H1 (cell line): ENCODE measurements at regions not wholly inside any gene's neighbourhood (a gene's known extent, or its start where the extent isn't known, plus 50 kb on each side); places are given as distances from the start of the nearest gene placed in this dataset.

Experiments used
- CTCF ChIA-PET: fragments of 300-600 bp; sonication (Branson Sonifier 250); formaldehyde crosslinking; loops from one replicate; lab custom pipeline; 2021; ENCODE audit not compliant: partially characterized antibody; lab: Charles Lee
- POLR2A ChIA-PET: fragments of 300-600 bp; sonication (Branson Sonifier 250); formaldehyde crosslinking; loops from one replicate; lab custom pipeline; 2021; ENCODE audit warnings: inconsistent platforms; ENCODE audit not compliant: partially characterized antibody; lab: Charles Lee
- DNase-seq, 2 experiments: peaks; one replicate each; pipeline versions ENCODE4 v3.0.0 to v3.0.0-alpha.2; 2010 to 2022; ENCODE audit warnings: low spot score in 2 of 2, low read depth in 1 of 2, mixed read lengths in 1 of 2
- FAIRE-seq: peaks from 2 replicates; lab custom pipeline; 2011; peaks lifted over from hg19 to GRCh38; lab: Jason Lieb, UNC
- H2AFZ ChIP-seq: 2 replicates; pipeline ENCODE4 v1.8.1; 2012; ENCODE audit warnings: low read length, inconsistent platforms
- H2AK5ac ChIP-seq: 2 replicates; pipeline ENCODE4 v1.6.1; 2013; ENCODE audit warnings: low read depth, low read length
- H2BK120ac ChIP-seq: replicated peaks from 2 replicates; pipeline ENCODE3; 2013; ENCODE audit warnings: low read depth, low read length, inconsistent platforms
- H2BK12ac ChIP-seq: 2 replicates; pipeline ENCODE4 v1.6.1; 2013; ENCODE audit warnings: low read depth, low read length
- H2BK15ac ChIP-seq: 2 replicates; pipeline ENCODE4 v1.6.1; 2013; ENCODE audit warnings: low read length
- H2BK20ac ChIP-seq: 2 replicates; pipeline ENCODE4 v1.6.1; 2013; ENCODE audit warnings: low read length
- H2BK5ac ChIP-seq: 2 replicates; pipeline ENCODE4 v1.6.1; 2013; ENCODE audit warnings: low read depth, low read length
- H3K14ac ChIP-seq: 2 replicates; pipeline ENCODE4 v1.6.1; 2013; ENCODE audit warnings: inconsistent platforms; ENCODE audit not compliant: insufficient read length
- H3K18ac ChIP-seq: 2 replicates; pipeline ENCODE4 v1.6.1; 2013; ENCODE audit warnings: low read length; ENCODE audit errors: extremely low read depth
- H3K23ac ChIP-seq: 2 replicates; pipeline ENCODE4 v1.6.1; 2013; ENCODE audit warnings: inconsistent platforms; ENCODE audit not compliant: insufficient read length
- H3K23me2 ChIP-seq: 2 replicates; pipeline ENCODE4 v1.6.1; 2013; ENCODE audit warnings: low read depth, low read length
- H3K27ac ChIP-seq: 2 replicates; pipeline ENCODE4 v1.6.1; 2011; ENCODE audit warnings: low read depth, low read length, inconsistent platforms
- H3K27me3 ChIP-seq, 4 experiments: replicated peaks in 1 of 4; 1 replicate in 1 of 4; 2 replicates in 3 of 4; pipeline versions ENCODE4 v1.6.1 to v1.8.1; 2011 to 2013; ENCODE audit warnings: low read length in 3 of 4, mild to moderate bottlenecking in 3 of 4, inconsistent platforms in 2 of 4, mixed read lengths in 2 of 4, moderate library complexity in 1 of 4; ENCODE audit not compliant: control insufficient read depth in 3 of 4, insufficient read depth in 3 of 4; ENCODE audit errors: extremely low read depth in 1 of 4
- H3K36me3 ChIP-seq, 4 experiments: 2 replicates each; pipeline versions ENCODE4 v1.6.1 to v1.8.1; 2011 to 2013; ENCODE audit warnings: mild to moderate bottlenecking in 4 of 4, low read length in 3 of 4, moderate library complexity in 2 of 4, control low read depth in 1 of 4, inconsistent platforms in 1 of 4; ENCODE audit not compliant: insufficient read depth in 4 of 4, control insufficient read depth in 2 of 4
- H3K4ac ChIP-seq: replicated peaks from 2 replicates; pipeline ENCODE3; 2013; ENCODE audit warnings: low read length, low read depth, mixed read lengths, inconsistent platforms; ENCODE audit not compliant: insufficient read length
- H3K4me1 ChIP-seq, 4 experiments: replicated peaks in 1 of 4; 1 replicate in 1 of 4; 2 replicates in 3 of 4; pipeline versions ENCODE4 v1.6.1 to v1.8.1; 2011 to 2013; ENCODE audit warnings: low read length in 3 of 4, inconsistent platforms in 2 of 4, mixed read lengths in 1 of 4; ENCODE audit not compliant: insufficient read depth in 4 of 4, control insufficient read depth in 3 of 4
- H3K4me2 ChIP-seq, 2 experiments: 2 replicates each; pipeline versions ENCODE4 v1.6.1 to v1.8.1; 2011 to 2013; ENCODE audit warnings: low read depth in 2 of 2, low read length in 2 of 2, control low read depth in 1 of 2, inconsistent platforms in 1 of 2, mild to moderate bottlenecking in 1 of 2; ENCODE audit not compliant: insufficient read depth in 1 of 2
- H3K4me3 ChIP-seq, 4 experiments: fragments of 200-600, 300-600 bp in 1 of 4; sonication (generic), shearing (Covaris generic), sonication (Bioruptor Twin) in 1 of 4; 2 replicates each; pipeline versions ENCODE4 v1.5.1 to v1.8.1; 2011 to 2016; ENCODE audit warnings: low read length in 4 of 4, low read depth in 3 of 4, control low read depth in 2 of 4, inconsistent platforms in 2 of 4, mild to moderate bottlenecking in 2 of 4, mixed read lengths in 1 of 4, moderate library complexity in 1 of 4; ENCODE audit not compliant: insufficient read depth in 2 of 4; ENCODE audit errors: extremely low read depth in 1 of 4
- H3K56ac ChIP-seq: replicated peaks from 2 replicates; pipeline ENCODE3; 2013; ENCODE audit warnings: low read depth, mild to moderate bottlenecking, mixed read lengths, low read length, inconsistent platforms; ENCODE audit not compliant: insufficient read length
- H3K79me1 ChIP-seq: 2 replicates; pipeline ENCODE4 v1.6.1; 2013; ENCODE audit warnings: low read depth, low read length, control low read depth
- H3K79me2 ChIP-seq, 2 experiments: 2 replicates each; pipeline versions ENCODE4 v1.6.1 to v1.8.1; 2012 to 2013; ENCODE audit warnings: low read length in 2 of 2, mild to moderate bottlenecking in 2 of 2, inconsistent platforms in 1 of 2; ENCODE audit not compliant: insufficient read depth in 2 of 2, control insufficient read depth in 1 of 2
- H3K9ac ChIP-seq, 4 experiments: replicated peaks in 1 of 4; 1 replicate in 1 of 4; 2 replicates in 3 of 4; pipeline versions ENCODE4 v1.6.1 to v1.8.1; 2011 to 2013; ENCODE audit warnings: low read depth in 3 of 4, low read length in 3 of 4, control low read depth in 2 of 4, mild to moderate bottlenecking in 2 of 4, moderate library complexity in 2 of 4, inconsistent platforms in 1 of 4; ENCODE audit errors: extremely low read depth in 1 of 4
- H3K9me3 ChIP-seq, 2 experiments: 2 replicates each; pipeline versions ENCODE4 v1.6.1 to v1.8.1; 2012 to 2013; ENCODE audit warnings: mild to moderate bottlenecking in 2 of 2, moderate library complexity in 2 of 2, control low read depth in 1 of 2, inconsistent platforms in 1 of 2, low read depth in 1 of 2, low read length in 1 of 2, mixed read lengths in 1 of 2; ENCODE audit not compliant: insufficient read depth in 2 of 2
- H4K20me1 ChIP-seq, 2 experiments: replicated peaks in 1 of 2; 2 replicates each; pipeline versions ENCODE3 to v1.8.1; 2011 to 2013; ENCODE audit warnings: inconsistent platforms in 2 of 2, low read length in 2 of 2, mild to moderate bottlenecking in 1 of 2; ENCODE audit not compliant: insufficient read depth in 2 of 2, control insufficient read depth in 1 of 2
- H4K5ac ChIP-seq: 2 replicates; pipeline ENCODE4 v1.6.1; 2013; ENCODE audit warnings: low read length, low read depth, mixed read lengths, inconsistent platforms; ENCODE audit not compliant: insufficient read length
- H4K8ac ChIP-seq: 2 replicates; pipeline ENCODE4 v1.8.0; 2013; ENCODE audit warnings: mild to moderate bottlenecking, moderate library complexity, low read length, inconsistent platforms; ENCODE audit not compliant: insufficient read depth; ENCODE audit errors: extremely low read depth
- H4K91ac ChIP-seq: replicated peaks from 2 replicates; pipeline ENCODE3; 2013; ENCODE audit warnings: low read length, mixed read lengths, inconsistent platforms; ENCODE audit not compliant: insufficient read length
- BACH1 ChIP-seq: IDR thresholded peaks from 2 replicates; pipeline ENCODE4 v1.6.1; 2012; ENCODE audit warnings: low read length, improper control_type of control experiment
- CEBPB ChIP-seq: IDR thresholded peaks from 2 replicates; pipeline ENCODE4 v1.6.1; 2012; ENCODE audit warnings: low read depth, low read length
- CHD1 ChIP-seq: IDR thresholded peaks from 2 replicates; pipeline ENCODE4 v1.6.1; 2012; ENCODE audit warnings: low read depth, low read length, improper control_type of control experiment
- CTBP2 ChIP-seq: IDR thresholded peaks from 2 replicates; pipeline ENCODE4 v1.7.0; 2011; ENCODE audit warnings: borderline replicate concordance, mild to moderate bottlenecking, moderate library complexity, mixed read lengths, low read length; ENCODE audit not compliant: insufficient read depth, insufficient read length
- EGR1 ChIP-seq: IDR thresholded peaks from 2 replicates; pipeline ENCODE4 v1.6.1; 2011; ENCODE audit warnings: low read depth, low read length, borderline replicate concordance
- HDAC6 ChIP-seq: IDR thresholded peaks from one replicate; pipeline ENCODE4 v1.7.1; 2012; ENCODE audit warnings: low read depth, mild to moderate bottlenecking, inconsistent platforms, low read length, moderate library complexity
- JUND ChIP-seq: IDR thresholded peaks from 2 replicates; pipeline ENCODE4 v1.6.1; 2011; ENCODE audit warnings: mild to moderate bottlenecking, improper control_type of control experiment, low read length
- KDM4A ChIP-seq: IDR thresholded peaks from one replicate; pipeline ENCODE4 v1.7.1; 2012; ENCODE audit warnings: low read depth, mild to moderate bottlenecking, moderate library complexity, low read length, inconsistent platforms; ENCODE audit not compliant: severe bottlenecking
- NANOG ChIP-seq: IDR thresholded peaks from 2 replicates; pipeline ENCODE4 v1.6.1; 2011; ENCODE audit warnings: low read length, low read depth, mild to moderate bottlenecking, inconsistent platforms; ENCODE audit not compliant: insufficient read depth, poor library complexity, severe bottlenecking
- POU5F1 ChIP-seq: IDR thresholded peaks from 2 replicates; pipeline ENCODE4 v1.6.1; 2011; ENCODE audit warnings: low read depth, mild to moderate bottlenecking, low read length, moderate library complexity
- RFX5 ChIP-seq: IDR thresholded peaks from 2 replicates; pipeline ENCODE4 v1.6.1; 2011; ENCODE audit warnings: low read depth, low read length, improper control_type of control experiment, borderline replicate concordance
- SP2 ChIP-seq: IDR thresholded peaks from 2 replicates; pipeline ENCODE4 v1.6.1; 2012; ENCODE audit warnings: mild to moderate bottlenecking, low read length, inconsistent platforms
- SP4 ChIP-seq: IDR thresholded peaks from 2 replicates; pipeline ENCODE4 v1.6.1; 2012; ENCODE audit warnings: low read length, inconsistent platforms
- ZNF274 ChIP-seq: IDR thresholded peaks from 2 replicates; pipeline ENCODE4 v1.7.0; 2012; ENCODE audit warnings: low read length, borderline replicate concordance; ENCODE audit errors: extremely low read depth
- WGBS, 2 experiments: shearing (Covaris generic) in 1 of 2; methylation state at CpG; one replicate each; pipeline versions ENCODE4 v1.1.6 to v1.1.7; 2013 to 2015; ENCODE audit warnings: low lambda C conversion rate in 2 of 2, mixed read lengths in 2 of 2, inconsistent platforms in 1 of 2, low coverage in 1 of 2, missing lambda C conversion rate in 1 of 2; ENCODE audit not compliant: insufficient replicate concordance in 2 of 2, insufficient coverage in 1 of 2, insufficient read length in 1 of 2; ENCODE audit errors: extremely low coverage in 1 of 2, missing lambda C conversion rate in 1 of 2; 5-methylcytosine and 5-hydroxymethylcytosine counted together
- TF ChIP-seq, protein P1 (sequence below): IDR thresholded peaks from 2 replicates; pipeline ENCODE4 v1.6.1; 2012; ENCODE audit warnings: inconsistent platforms

DNA sequence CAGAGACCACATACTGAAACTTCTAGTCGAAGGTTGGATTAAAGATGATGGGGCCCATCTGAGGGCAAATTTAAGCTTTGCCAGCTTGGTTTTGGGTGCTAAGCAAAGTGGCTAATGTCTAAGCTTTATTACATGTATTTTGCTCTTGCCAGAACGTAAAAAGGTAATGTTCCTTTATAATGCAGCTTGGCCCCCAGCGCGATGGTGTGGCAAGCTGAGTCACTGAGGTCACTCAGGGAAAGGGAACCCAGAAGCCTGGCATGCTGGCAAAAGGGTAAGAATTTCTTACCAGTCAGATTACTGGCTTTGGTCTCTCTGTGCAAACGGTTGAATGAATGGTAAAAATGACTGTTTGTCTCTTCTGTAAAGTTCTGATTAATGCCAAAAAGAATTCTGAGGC, 158.3 kb upstream of the KCND2 start:
- H2BK5ac ChIP-seq = no peak overlapping the region
- H2BK20ac ChIP-seq = no peak overlapping the region
- CTCF ChIA-PET = interaction anchor here (1.4 kb wide), 2 partner anchors 222 to 440 kb away, joined by 3 to 4 read pairs; no protein-coding TSS in a partner anchor
- H3K4me1 ChIP-seq = no peaks in the 10 kb centered on the region
- H2BK12ac ChIP-seq = no peak overlapping the region
- H3K56ac ChIP-seq = no peak overlapping the region
- no peak overlapping the region for H3K4me3 ChIP-seq
- H3K27ac ChIP-seq = no peak overlapping the region
- no peaks in the 10 kb centered on the region for H3K79me1 ChIP-seq
- H2BK120ac ChIP-seq = no peak overlapping the region
- H3K36me3 ChIP-seq = peaks cover 0 to 4% (median 0%) of the 10 kb centered on the region in 4 experiments; a peak in 4 of 8 replicates
- no peak overlapping the region for H3K9ac ChIP-seq
- H4K91ac ChIP-seq = no peak overlapping the region
- H4K5ac ChIP-seq = no peak overlapping the region
- no peak overlapping the region for H3K18ac ChIP-seq
- H3K23me2 ChIP-seq = no peaks in the 10 kb centered on the region
- H3K4me2 ChIP-seq = no peak overlapping the region
- WGBS, 2 experiments = 92% methylated on average over 5 of the region's 5 CpGs; no CpG with 5 or more reads in 1 of the 2 experiments
- no peak for DNase-seq
- no peak overlapping the region for H3K4ac ChIP-seq
- H3K27me3 ChIP-seq = no peaks in the 10 kb centered on the region
- H2AFZ ChIP-seq = no peak overlapping the region
- no peak overlapping the region for H2AK5ac ChIP-seq
- no peaks in the 10 kb centered on the region for H3K79me2 ChIP-seq
- H2BK15ac ChIP-seq = no peak overlapping the region
- H3K14ac ChIP-seq = no peak overlapping the region
- no peak for FAIRE-seq
- POLR2A ChIA-PET = no interaction called here
- no peak overlapping the region for H3K23ac ChIP-seq
- H4K20me1 ChIP-seq = no peaks in the 10 kb centered on the region
- no peak overlapping the region for H4K8ac ChIP-seq
- peaks cover 14 to 28% of the 10 kb centered on the region in 2 experiments for H3K9me3 ChIP-seq
- TF ChIP-seq CEBPB (no peak), ZNF274 (no peak), NANOG (no peak), BACH1 (no peak), SP2 (no peak), CTBP2 (no peak), HDAC6 (no peak), POU5F1 (no peak), JUND (no peak), EGR1 (no peak), SP4 (no peak), CHD1 (no peak), KDM4A (no peak), RFX5 (no peak)
- TF ChIP-seq, protein P1, sequence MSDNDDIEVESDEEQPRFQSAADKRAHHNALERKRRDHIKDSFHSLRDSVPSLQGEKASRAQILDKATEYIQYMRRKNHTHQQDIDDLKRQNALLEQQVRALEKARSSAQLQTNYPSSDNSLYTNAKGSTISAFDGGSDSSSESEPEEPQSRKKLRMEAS = no peak
